ENCODE measurements at regions not wholly inside any gene's neighbourhood (a gene's known extent, or its start where the extent isn't known, plus 50 kb on each side); places are given as distances from the start of the nearest gene placed in this dataset.
A peak's percentile ranks its signal among the peaks of the same experiment; 100 is the strongest.
"Not testable (repeated sequence)": the region's sequence is repeated elsewhere in the genome, so short reads cannot be mapped to it uniquely, and the experiment has no call there.

- in situ Hi-C loops (cut with HindIII; ENCODE audit: low pct_unique_long_range_greater_than_20kb, low sequenced_read_pairs): no loop called here
- no peak for DNase-seq (ENCODE audit: low read depth, low spot score)
Measured at GRCh38 chr2:6107290-6107689, 415.1 kb downstream of the SOX11 start.

- no peak for DNase-seq (ENCODE audit: low read depth, low spot score)
- in situ Hi-C loops (cut with HindIII; ENCODE audit: low pct_unique_long_range_greater_than_20kb, low sequenced_read_pairs): no loop called here
Measured at GRCh38 chr2:6109831-6110230, 417.6 kb downstream of the SOX11 start.

- in situ Hi-C loops (cut with HindIII; ENCODE audit: low pct_unique_long_range_greater_than_20kb, low sequenced_read_pairs): no loop called here
- DNase-seq (ENCODE audit: low read depth, low spot score): no peak
Measured at GRCh38 chr2:6111781-6112261, 419.6 kb downstream of the SOX11 start.

GRCh38 chr2:6113786-6114185, 421.6 kb downstream of the SOX11 start:
- peak; percentile 67 for DNase-seq (ENCODE audit: low read depth, low spot score)
- in situ Hi-C loops (cut with HindIII; ENCODE audit: low pct_unique_long_range_greater_than_20kb, low sequenced_read_pairs): no loop called here

GRCh38 chr2:6127718-6128117, 435.5 kb downstream of the SOX11 start:
- in situ Hi-C loops (cut with HindIII; ENCODE audit: low pct_unique_long_range_greater_than_20kb, low sequenced_read_pairs): no loop called here
- no peak for DNase-seq (ENCODE audit: low read depth, low spot score)

- in situ Hi-C loops (cut with HindIII; ENCODE audit: low pct_unique_long_range_greater_than_20kb, low sequenced_read_pairs): no loop called here
- DNase-seq (ENCODE audit: low read depth, low spot score): no peak
Measured at GRCh38 chr2:6139142-6139541, 447.0 kb downstream of the SOX11 start.

GRCh38 chr2:6139916-6140315, 447.7 kb downstream of the SOX11 start:
- no peak for DNase-seq (ENCODE audit: low read depth, low spot score)
- in situ Hi-C loops (cut with HindIII; ENCODE audit: low pct_unique_long_range_greater_than_20kb, low sequenced_read_pairs): no loop called here

GRCh38 chr2:6140509-6140908, 448.3 kb downstream of the SOX11 start:
- in situ Hi-C loops (cut with HindIII; ENCODE audit: low pct_unique_long_range_greater_than_20kb, low sequenced_read_pairs): no loop called here
- DNase-seq (ENCODE audit: low read depth, low spot score): no peak

- in situ Hi-C loops (cut with HindIII; ENCODE audit: low pct_unique_long_range_greater_than_20kb, low sequenced_read_pairs): no loop called here
Measured at GRCh38 chr2:6143812-6144211, 451.6 kb downstream of the SOX11 start.

GRCh38 chr2:6147215-6147614, 455.0 kb downstream of the SOX11 start:
- DNase-seq (ENCODE audit: low read depth, low spot score); in situ Hi-C loops (cut with HindIII; ENCODE audit: low pct_unique_long_range_greater_than_20kb, low sequenced_read_pairs): not testable (repeated sequence)

More at GRCh38 chr2:6143812-6144211, 451.6 kb downstream of the SOX11 start:
- DNase-seq (ENCODE audit: low read depth, low spot score): no peak

GRCh38 chr2:6148882-6149281, 456.7 kb downstream of the SOX11 start:
- DNase-seq (ENCODE audit: low read depth, low spot score): no peak
- in situ Hi-C loops (cut with HindIII; ENCODE audit: low pct_unique_long_range_greater_than_20kb, low sequenced_read_pairs): no loop called here

GRCh38 chr2:6159606-6160005, 467.4 kb downstream of the SOX11 start:
- in situ Hi-C loops (cut with HindIII; ENCODE audit: low pct_unique_long_range_greater_than_20kb, low sequenced_read_pairs): no loop called here

GRCh38 chr2:6163932-6164331, 471.7 kb downstream of the SOX11 start:
- no peak for DNase-seq (ENCODE audit: low read depth, low spot score)
- in situ Hi-C loops (cut with HindIII; ENCODE audit: low pct_unique_long_range_greater_than_20kb, low sequenced_read_pairs): no loop called here

More at GRCh38 chr2:6159606-6160005, 467.4 kb downstream of the SOX11 start:
- no peak for DNase-seq (ENCODE audit: low read depth, low spot score)

- DNase-seq (ENCODE audit: low read depth, low spot score): no peak
- in situ Hi-C loops (cut with HindIII; ENCODE audit: low pct_unique_long_range_greater_than_20kb, low sequenced_read_pairs): no loop called here
Measured at GRCh38 chr2:6164986-6165747, 473.0 kb downstream of the SOX11 start.

GRCh38 chr2:6167592-6168138, 475.5 kb downstream of the SOX11 start:
- DNase-seq (ENCODE audit: low read depth, low spot score): no peak
- in situ Hi-C loops (cut with HindIII; ENCODE audit: low pct_unique_long_range_greater_than_20kb, low sequenced_read_pairs): no loop called here

GRCh38 chr2:6168485-6168884, 476.3 kb downstream of the SOX11 start:
- in situ Hi-C loops (cut with HindIII; ENCODE audit: low pct_unique_long_range_greater_than_20kb, low sequenced_read_pairs): no loop called here
- no peak for DNase-seq (ENCODE audit: low read depth, low spot score)

- no peak for DNase-seq (ENCODE audit: low read depth, low spot score)
- in situ Hi-C loops (cut with HindIII; ENCODE audit: low pct_unique_long_range_greater_than_20kb, low sequenced_read_pairs): no loop called here
Measured at GRCh38 chr2:6171294-6171693, 479.1 kb downstream of the SOX11 start.

- in situ Hi-C loops (cut with HindIII; ENCODE audit: low pct_unique_long_range_greater_than_20kb, low sequenced_read_pairs): no loop called here
- no peak for DNase-seq (ENCODE audit: low read depth, low spot score)
Measured at GRCh38 chr2:6177811-6178210, 485.6 kb downstream of the SOX11 start.

GRCh38 chr2:6181525-6181924, 489.3 kb downstream of the SOX11 start:
- DNase-seq (ENCODE audit: low read depth, low spot score): no peak

More at GRCh38 chr2:6181525-6181924, 489.3 kb downstream of the SOX11 start:
- in situ Hi-C loops (cut with HindIII; ENCODE audit: low pct_unique_long_range_greater_than_20kb, low sequenced_read_pairs): no loop called here

Data from SK-MEL-5 (cell line).